Glutamatergic neuron (in vitro differentiated cells): ENCODE measurements at regions not wholly inside any gene's neighbourhood (a gene's known extent, or its start where the extent isn't known, plus 50 kb on each side); places are given as distances from the start of the nearest gene placed in this dataset.
"Not testable (repeated sequence)": the region's sequence is repeated elsewhere in the genome, so short reads cannot be mapped to it uniquely, and the experiment has no call there.

Source experiments
- DNase-seq: peaks from one replicate; pipeline ENCODE4 v3.0.0; 2022
- H3K27ac Mint-ChIP-seq: one replicate; pipeline ENCODE4 v1.8.0; 2020; ENCODE audit warnings: mild to moderate bottlenecking, mixed read lengths, inconsistent platforms; ENCODE audit not compliant: unreplicated experiment
- H3K27me3 Mint-ChIP-seq: one replicate; pipeline ENCODE4 v1.8.0; 2020; ENCODE audit warnings: mild to moderate bottlenecking, moderate library complexity, mixed read lengths, inconsistent platforms; ENCODE audit not compliant: unreplicated experiment
- H3K36me3 Mint-ChIP-seq: one replicate; pipeline ENCODE4 v1.8.0; 2020; ENCODE audit warnings: mild to moderate bottlenecking, mixed read lengths, inconsistent platforms; ENCODE audit not compliant: unreplicated experiment
- H3K4me1 Mint-ChIP-seq: one replicate; pipeline ENCODE4 v1.8.0; 2020; ENCODE audit warnings: mild to moderate bottlenecking, low read depth, mixed read lengths, inconsistent platforms; ENCODE audit not compliant: unreplicated experiment
- H3K4me3 Mint-ChIP-seq: one replicate; pipeline ENCODE4 v1.8.0; 2020; ENCODE audit warnings: mild to moderate bottlenecking, mixed read lengths, inconsistent platforms; ENCODE audit not compliant: unreplicated experiment
- H3K9me3 Mint-ChIP-seq: one replicate; pipeline ENCODE4 v1.8.0; 2020; ENCODE audit warnings: mild to moderate bottlenecking, moderate library complexity, mixed read lengths, inconsistent platforms; ENCODE audit not compliant: unreplicated experiment

- not testable (repeated sequence) for H3K36me3 Mint-ChIP-seq, H3K4me3 Mint-ChIP-seq, H3K27ac Mint-ChIP-seq, DNase-seq, H3K9me3 Mint-ChIP-seq, H3K4me1 Mint-ChIP-seq, H3K27me3 Mint-ChIP-seq
Observed at GRCh38 chr9:63450836-63451235, 1834.2 kb downstream of the FOXD4L5 start.

- H3K4me3 Mint-ChIP-seq, DNase-seq, H3K36me3 Mint-ChIP-seq, H3K27me3 Mint-ChIP-seq, H3K9me3 Mint-ChIP-seq, H3K4me1 Mint-ChIP-seq, H3K27ac Mint-ChIP-seq: not testable (repeated sequence)
Observed at GRCh38 chr9:63425123-63425522, 1859.9 kb downstream of the FOXD4L5 start.

- not testable (repeated sequence) for H3K4me3 Mint-ChIP-seq, H3K27ac Mint-ChIP-seq, H3K9me3 Mint-ChIP-seq, H3K36me3 Mint-ChIP-seq, H3K4me1 Mint-ChIP-seq, H3K27me3 Mint-ChIP-seq, DNase-seq
Observed at GRCh38 chr9:63390897-63391296, 1894.1 kb downstream of the FOXD4L5 start.

GRCh38 chr9:63385479-63385878 is 1899.5 kb downstream of the FOXD4L5 start:
- H3K27me3 Mint-ChIP-seq, H3K4me1 Mint-ChIP-seq, H3K27ac Mint-ChIP-seq, H3K9me3 Mint-ChIP-seq, H3K36me3 Mint-ChIP-seq: not testable (repeated sequence)
- DNase-seq = peak; percentile 27
- peak overlapping the region; percentile 86 for H3K4me3 Mint-ChIP-seq

- H3K36me3 Mint-ChIP-seq, H3K27ac Mint-ChIP-seq, H3K4me1 Mint-ChIP-seq, H3K9me3 Mint-ChIP-seq, H3K4me3 Mint-ChIP-seq, H3K27me3 Mint-ChIP-seq: not testable (repeated sequence)
- peak; percentile 6 for DNase-seq
Observed at GRCh38 chr9:63379864-63380263, 1905.1 kb downstream of the FOXD4L5 start.

GRCh38 chr9:63354219-63354618 is 1930.8 kb downstream of the FOXD4L5 start:
- not testable (repeated sequence) for H3K4me1 Mint-ChIP-seq, DNase-seq, H3K4me3 Mint-ChIP-seq, H3K27me3 Mint-ChIP-seq, H3K36me3 Mint-ChIP-seq, H3K27ac Mint-ChIP-seq, H3K9me3 Mint-ChIP-seq

- H3K36me3 Mint-ChIP-seq, H3K9me3 Mint-ChIP-seq, DNase-seq, H3K4me3 Mint-ChIP-seq, H3K27ac Mint-ChIP-seq, H3K4me1 Mint-ChIP-seq, H3K27me3 Mint-ChIP-seq: not testable (repeated sequence)
Observed at GRCh38 chr9:63347347-63347746, 1937.7 kb downstream of the FOXD4L5 start.

GRCh38 chr9:63346310-63347048 is 1938.5 kb downstream of the FOXD4L5 start:
- H3K27ac Mint-ChIP-seq, H3K36me3 Mint-ChIP-seq, DNase-seq, H3K4me3 Mint-ChIP-seq, H3K4me1 Mint-ChIP-seq, H3K27me3 Mint-ChIP-seq, H3K9me3 Mint-ChIP-seq: not testable (repeated sequence)

- not testable (repeated sequence) for H3K4me1 Mint-ChIP-seq, H3K27me3 Mint-ChIP-seq, DNase-seq, H3K27ac Mint-ChIP-seq, H3K4me3 Mint-ChIP-seq, H3K36me3 Mint-ChIP-seq, H3K9me3 Mint-ChIP-seq
Observed at GRCh38 chr9:63344408-63344807, 1940.6 kb downstream of the FOXD4L5 start.

- not testable (repeated sequence) for H3K36me3 Mint-ChIP-seq, DNase-seq, H3K4me1 Mint-ChIP-seq, H3K4me3 Mint-ChIP-seq, H3K27me3 Mint-ChIP-seq, H3K9me3 Mint-ChIP-seq, H3K27ac Mint-ChIP-seq
Observed at GRCh38 chr9:63342528-63342927, 1942.5 kb downstream of the FOXD4L5 start.

- not testable (repeated sequence) for H3K27me3 Mint-ChIP-seq, H3K4me3 Mint-ChIP-seq, H3K36me3 Mint-ChIP-seq, H3K27ac Mint-ChIP-seq, H3K9me3 Mint-ChIP-seq, H3K4me1 Mint-ChIP-seq, DNase-seq
Observed at GRCh38 chr9:63337899-63338604, 1947.0 kb downstream of the FOXD4L5 start.

- not testable (repeated sequence) for H3K4me1 Mint-ChIP-seq, H3K9me3 Mint-ChIP-seq, H3K27ac Mint-ChIP-seq, H3K27me3 Mint-ChIP-seq, H3K36me3 Mint-ChIP-seq, DNase-seq, H3K4me3 Mint-ChIP-seq
Observed at GRCh38 chr9:63335286-63335685, 1949.7 kb downstream of the FOXD4L5 start.
